GM10266 (cell line): ENCODE measurements at regions not wholly inside any gene's neighbourhood (a gene's known extent, or its start where the extent isn't known, plus 50 kb on each side); places are given as distances from the start of the nearest gene placed in this dataset.

Source experiments
- DNase-seq: peaks from one replicate; pipeline ENCODE4 v3.0.0; 2012; ENCODE audit errors: extremely low spot score
- CTCF ChIP-seq: IDR thresholded peaks from 2 replicates; pipeline ENCODE4 v1.5.1; 2012; ENCODE audit warnings: mild to moderate bottlenecking, low read depth; ENCODE audit not compliant: control insufficient read depth, insufficient read depth; ENCODE audit errors: missing control alignments

DNA sequence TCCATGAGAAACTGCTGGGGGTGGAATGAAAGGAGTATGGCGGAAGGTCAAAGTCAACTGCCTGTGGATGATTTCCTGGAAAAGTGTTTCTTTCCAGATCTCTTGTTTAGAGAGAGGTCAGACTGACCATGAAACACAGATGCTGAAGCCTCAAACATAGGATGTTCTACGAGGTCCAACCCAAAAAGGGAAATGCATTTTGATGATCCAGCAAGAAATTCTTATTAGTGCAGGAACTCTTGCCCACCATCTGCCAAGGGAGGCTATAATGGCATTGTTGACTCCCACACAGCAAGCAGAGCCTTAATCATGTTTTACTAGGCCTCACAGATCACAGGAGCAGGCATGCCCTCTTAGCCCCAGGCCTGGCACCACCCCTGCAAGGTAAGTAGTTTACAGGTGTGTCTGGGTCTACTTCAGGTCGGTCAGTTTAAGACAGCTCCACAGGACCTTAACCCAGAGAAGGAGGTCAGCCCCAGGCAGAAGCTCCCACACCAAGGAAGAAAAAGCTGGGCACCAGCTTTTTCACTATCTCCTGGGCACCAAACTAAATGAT is 67.6 kb upstream of the CNKSR3 start:
- TF ChIP-seq CTCF, result no peak
- no peak for DNase-seq

- DNase-seq, result no peak
- TF ChIP-seq CTCF, result no peak
Measured at GRCh38 chr6:154579046-154579445, 68.6 kb upstream of the CNKSR3 start.

GRCh38 chr6:154579485-154579884 is 69.0 kb upstream of the CNKSR3 start:
- no peak for TF ChIP-seq CTCF
- no peak for DNase-seq

DNA sequence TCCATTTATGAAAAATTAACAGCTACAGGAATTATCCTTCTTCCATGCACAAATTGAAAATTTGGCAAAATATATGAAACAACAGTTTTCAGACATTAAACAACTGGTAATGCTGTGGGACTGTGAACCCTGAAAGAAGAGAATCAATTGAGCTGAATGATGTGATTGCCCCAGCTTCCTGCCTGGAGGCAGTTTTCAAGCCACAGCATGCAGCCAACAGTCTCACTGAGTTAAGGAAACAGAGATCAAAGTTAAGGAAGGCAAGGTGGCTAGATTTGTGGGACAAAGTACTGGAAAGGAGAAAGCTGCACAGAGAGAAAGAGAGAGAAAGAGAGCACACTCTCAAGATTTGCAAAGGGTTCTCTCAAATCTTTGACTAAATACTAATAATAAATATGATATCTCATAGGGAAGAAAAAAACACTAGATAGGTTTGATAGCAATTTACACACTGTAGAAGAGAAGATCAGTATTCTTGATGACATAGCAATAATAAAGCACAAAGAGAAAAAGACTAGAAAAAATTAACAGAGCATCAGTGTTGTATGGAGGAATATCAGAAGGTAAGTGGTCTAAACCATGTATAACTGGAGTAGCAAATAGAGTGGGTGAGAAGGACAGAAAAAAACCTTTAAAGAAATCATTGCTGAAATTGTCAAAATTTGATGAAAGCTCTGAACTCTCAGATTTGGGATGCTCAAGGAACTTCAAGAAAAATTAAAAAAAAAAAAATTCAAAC is 70.1 kb upstream of the CNKSR3 start:
- no peak for DNase-seq

DNA sequence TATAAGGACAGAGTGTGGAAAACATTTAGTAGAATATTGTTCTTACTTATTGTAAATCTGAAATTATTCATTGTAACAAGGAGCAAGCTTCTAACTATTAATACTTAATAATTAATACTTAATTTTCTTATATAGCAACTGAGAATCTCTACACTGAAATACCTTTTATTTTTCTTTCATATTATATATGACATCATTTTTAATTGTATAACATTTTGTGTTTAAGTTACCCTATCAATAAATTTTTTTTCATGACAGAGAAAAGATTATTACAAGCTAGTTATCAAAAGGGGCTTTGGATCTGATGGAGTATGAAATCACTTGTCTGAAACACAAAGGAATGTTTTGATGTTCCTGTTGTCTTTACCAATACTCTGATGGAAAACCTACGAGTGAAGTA is 72.2 kb upstream of the CNKSR3 start:
- no peak for TF ChIP-seq CTCF
- DNase-seq, result no peak

More for the DNA sequence above, 70.1 kb upstream of the CNKSR3 start:
- TF ChIP-seq CTCF, result no peak

DNA sequence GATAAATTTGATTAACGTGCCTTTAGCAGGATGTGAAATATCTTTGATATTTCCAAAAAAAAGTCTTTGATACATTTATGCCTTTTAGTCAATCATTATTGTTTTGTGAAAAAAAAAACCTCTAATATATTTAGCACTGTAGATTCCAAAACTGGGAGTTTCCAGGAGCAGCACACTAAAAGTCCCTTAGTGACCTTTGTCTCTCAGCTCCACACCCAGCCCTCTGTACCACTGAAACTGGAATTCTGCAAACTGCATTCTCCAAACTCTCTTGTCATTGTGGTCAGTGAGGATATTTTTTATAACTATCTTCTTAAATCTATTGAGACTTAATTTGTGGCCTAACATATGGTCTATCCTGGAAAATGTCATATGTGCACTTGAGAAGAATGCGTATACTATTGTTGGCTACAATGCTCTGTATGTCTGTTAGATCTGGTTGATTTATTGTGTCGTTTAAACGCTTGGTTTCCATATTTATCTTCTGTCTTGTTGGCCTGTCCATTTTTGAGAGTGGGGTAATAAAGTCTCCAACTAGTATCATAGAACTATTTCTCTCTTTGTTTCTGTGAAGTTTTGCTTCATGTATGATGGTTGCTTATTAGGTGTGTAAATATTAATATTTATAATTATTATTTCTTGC is 73.2 kb upstream of the CNKSR3 start:
- no peak for TF ChIP-seq CTCF
- DNase-seq, result no peak

GRCh38 chr6:154590756-154591155 is 80.3 kb upstream of the CNKSR3 start:
- DNase-seq, result no peak

More at GRCh38 chr6:154590756-154591155, 80.3 kb upstream of the CNKSR3 start:
- no peak for TF ChIP-seq CTCF
